ENCODE measurements at regions not wholly inside any gene's neighbourhood (a gene's known extent, or its start where the extent isn't known, plus 50 kb on each side); places are given as distances from the start of the nearest gene placed in this dataset.

DNA sequence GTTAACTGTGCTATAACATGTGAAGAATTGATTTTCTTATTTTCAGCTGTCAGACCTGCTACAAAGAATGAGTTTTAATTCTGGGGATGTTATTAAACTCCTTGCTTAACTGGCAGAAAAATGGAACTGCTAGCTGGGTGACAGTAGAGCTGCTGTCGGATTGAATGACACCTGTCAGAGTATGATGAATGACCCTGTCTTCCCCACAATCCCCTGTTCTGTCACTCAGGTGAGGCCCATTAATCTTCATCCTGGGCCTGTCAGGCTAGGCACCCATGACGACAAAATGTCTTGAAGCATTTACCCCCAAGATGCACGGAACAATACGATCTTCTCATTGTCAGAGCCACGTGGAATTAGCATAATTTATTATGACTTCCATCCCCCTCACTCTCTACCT, 129.9 kb upstream of the ETAA1 start:
- TF ChIP-seq ELF4 (IDR thresholded peaks at IDR 0.05) (no peak), ARNT (IDR thresholded peaks at IDR 0.05) (no peak), FOXK2 (IDR thresholded peaks at IDR 0.05) (no peak), HDGF (IDR thresholded peaks at IDR 0.05; ENCODE audit: borderline replicate concordance) (no peak), TARDBP (IDR thresholded peaks at IDR 0.05) (no peak), PKNOX1 (IDR thresholded peaks at IDR 0.05) (peak; percentile 76), L3MBTL2 (conservative IDR thresholded peaks at IDR 0.05) (no peak)

Data from HEK293T (cell line).